Neural progenitor cell (in vitro differentiated cells): ENCODE measurements at regions not wholly inside any gene's neighbourhood (a gene's known extent, or its start where the extent isn't known, plus 50 kb on each side); places are given as distances from the start of the nearest gene placed in this dataset.

ENCODE experiments used
- DNase-seq: peaks from one replicate; pipeline ENCODE4 v3.0.0-alpha.2; 2016; ENCODE audit warnings: low spot score
- H2AFZ ChIP-seq: fragments of 200-600 bp; sonication (generic); replicated peaks from 2 replicates; pipeline ENCODE4 v1.6.1; 2016; ENCODE audit warnings: antibody characterized with exemption
- H3F3A ChIP-seq: fragments of 200-600 bp; sonication (generic); 2 replicates; pipeline ENCODE4 v1.6.1; 2016; ENCODE audit warnings: antibody characterized with exemption, low read depth
- H3K27ac ChIP-seq: fragments of 200-600 bp; sonication (generic); 2 replicates; pipeline ENCODE4 v1.5.1; 2016; ENCODE audit warnings: mild to moderate bottlenecking
- H3K27me3 ChIP-seq: fragments of 200-600 bp; sonication (generic); 2 replicates; pipeline ENCODE4 v1.6.1; 2016; ENCODE audit warnings: mild to moderate bottlenecking, moderate library complexity
- H3K36me3 ChIP-seq: fragments of 200-600 bp; sonication (generic); 2 replicates; pipeline ENCODE4 v1.5.1; 2016
- H3K4me1 ChIP-seq: fragments of 200-600 bp; sonication (generic); 2 replicates; pipeline ENCODE4 v1.6.1; 2016; ENCODE audit warnings: mixed run types
- H3K4me2 ChIP-seq: fragments of 200-600 bp; sonication (generic); 2 replicates; pipeline ENCODE4 v1.6.1; 2016
- H3K4me3 ChIP-seq: fragments of 200-600 bp; sonication (generic); 2 replicates; pipeline ENCODE4 v1.5.1; 2016
- H3K79me2 ChIP-seq: fragments of 200-600 bp; sonication (generic); 2 replicates; pipeline ENCODE4 v1.6.1; 2016; ENCODE audit warnings: low read depth
- H3K9ac ChIP-seq: fragments of 200-600 bp; sonication (generic); 2 replicates; pipeline ENCODE4 v1.6.1; 2016
- H3K9me3 ChIP-seq: fragments of 200-600 bp; sonication (generic); 2 replicates; pipeline ENCODE4 v1.5.1; 2016; ENCODE audit warnings: low read depth
- H4K20me1 ChIP-seq: fragments of 200-600 bp; sonication (generic); 2 replicates; pipeline ENCODE4 v1.6.1; 2016; ENCODE audit warnings: low read depth
- H3K27ac Mint-ChIP-seq: 3 replicates; pipeline ENCODE4 v1.8.0; 2021; ENCODE audit warnings: mixed read lengths
- H3K27me3 Mint-ChIP-seq: 2 replicates; pipeline ENCODE4 v1.8.0; 2022; ENCODE audit warnings: low read depth, mild to moderate bottlenecking, inconsistent platforms, moderate library complexity, mixed read lengths; ENCODE audit not compliant: insufficient read depth
- H3K36me3 Mint-ChIP-seq: 3 replicates; pipeline ENCODE4 v1.8.0; 2021; ENCODE audit warnings: mixed read lengths
- H3K4me1 Mint-ChIP-seq: 3 replicates; pipeline ENCODE4 v1.8.0; 2021; ENCODE audit warnings: mixed read lengths
- H3K4me3 Mint-ChIP-seq: 3 replicates; pipeline ENCODE4 v1.8.0; 2021; ENCODE audit warnings: mild to moderate bottlenecking, moderate library complexity, mixed read lengths
- H3K9me3 Mint-ChIP-seq: 3 replicates; pipeline ENCODE4 v1.8.0; 2020; ENCODE audit warnings: mixed read lengths
- EZH2 ChIP-seq: fragments of 200-600 bp; sonication (generic); IDR thresholded peaks from 2 replicates; pipeline ENCODE4 v1.6.1; 2017; ENCODE audit warnings: antibody characterized with exemption, mild to moderate bottlenecking, moderate library complexity
- EZH2phosphoT487 ChIP-seq: fragments of 200-600 bp; sonication (generic); IDR thresholded peaks from 2 replicates; pipeline ENCODE4 v1.6.1; 2017; ENCODE audit warnings: antibody characterized with exemption
- TF ChIP-seq, protein P1 (sequence below): fragments of 200-600 bp; sonication (generic); IDR thresholded peaks from 2 replicates; pipeline ENCODE4 v1.5.1; 2017; ENCODE audit warnings: antibody characterized with exemption, mild to moderate bottlenecking

- H3K36me3 Mint-ChIP-seq = no peaks in the 10 kb centered on the region
Observed at GRCh38 chr9:121561385-121562222, 62.0 kb upstream of the GGTA1 start.

GRCh38 chr9:121562301-121562700 is 62.7 kb upstream of the GGTA1 start:
- H3K27ac Mint-ChIP-seq = peak overlapping the region; percentile 11
- Histone ChIP-seq H4K20me1 (no peaks in the 10 kb centered on the region), H3K9ac (no peak overlapping the region), H3K9me3 (no peaks in the 10 kb centered on the region), H2AFZ (no peak overlapping the region), H3F3A (peaks cover 9% of the 10 kb centered on the region), H3K27me3 (no peaks in the 10 kb centered on the region), H3K36me3 (no peaks in the 10 kb centered on the region), H3K79me2 (no peaks in the 10 kb centered on the region), H3K4me2 (no peak overlapping the region), H3K27ac (no peak overlapping the region), H3K4me3 (no peak overlapping the region), H3K4me1 (peaks cover 24% of the 10 kb centered on the region)
- peaks cover 2% of the 10 kb centered on the region for H3K9me3 Mint-ChIP-seq
- H3K4me3 Mint-ChIP-seq = no peak overlapping the region
- H3K4me1 Mint-ChIP-seq = peaks cover 36% of the 10 kb centered on the region
- H3K36me3 Mint-ChIP-seq = no peaks in the 10 kb centered on the region
- H3K27me3 Mint-ChIP-seq = peaks cover 19% of the 10 kb centered on the region
- DNase-seq = no peak
- TF ChIP-seq, protein P1, sequence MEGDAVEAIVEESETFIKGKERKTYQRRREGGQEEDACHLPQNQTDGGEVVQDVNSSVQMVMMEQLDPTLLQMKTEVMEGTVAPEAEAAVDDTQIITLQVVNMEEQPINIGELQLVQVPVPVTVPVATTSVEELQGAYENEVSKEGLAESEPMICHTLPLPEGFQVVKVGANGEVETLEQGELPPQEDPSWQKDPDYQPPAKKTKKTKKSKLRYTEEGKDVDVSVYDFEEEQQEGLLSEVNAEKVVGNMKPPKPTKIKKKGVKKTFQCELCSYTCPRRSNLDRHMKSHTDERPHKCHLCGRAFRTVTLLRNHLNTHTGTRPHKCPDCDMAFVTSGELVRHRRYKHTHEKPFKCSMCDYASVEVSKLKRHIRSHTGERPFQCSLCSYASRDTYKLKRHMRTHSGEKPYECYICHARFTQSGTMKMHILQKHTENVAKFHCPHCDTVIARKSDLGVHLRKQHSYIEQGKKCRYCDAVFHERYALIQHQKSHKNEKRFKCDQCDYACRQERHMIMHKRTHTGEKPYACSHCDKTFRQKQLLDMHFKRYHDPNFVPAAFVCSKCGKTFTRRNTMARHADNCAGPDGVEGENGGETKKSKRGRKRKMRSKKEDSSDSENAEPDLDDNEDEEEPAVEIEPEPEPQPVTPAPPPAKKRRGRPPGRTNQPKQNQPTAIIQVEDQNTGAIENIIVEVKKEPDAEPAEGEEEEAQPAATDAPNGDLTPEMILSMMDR = no peak
- no peak for TF ChIP-seq EZH2
- TF ChIP-seq EZH2phosphoT487 = no peak

More at GRCh38 chr9:121561385-121562222, 62.0 kb upstream of the GGTA1 start:
- no peak overlapping the region for H3K27ac ChIP-seq
- Mint-ChIP-seq H3K27me3 (peaks cover 14% of the 10 kb centered on the region), H3K4me1 (peaks cover 33% of the 10 kb centered on the region), H3K9me3 (peaks cover 2% of the 10 kb centered on the region), H3K27ac (no peak overlapping the region), H3K4me3 (no peak overlapping the region)
- no peaks in the 10 kb centered on the region for H3K36me3 ChIP-seq
- no peak overlapping the region for H3K4me2 ChIP-seq
- H3K9ac ChIP-seq = no peak overlapping the region
- H3F3A ChIP-seq = peaks cover 9% of the 10 kb centered on the region
- no peak for TF ChIP-seq EZH2phosphoT487
- TF ChIP-seq, protein P1 = peak; percentile 21
- DNase-seq = no peak
- H3K27me3 ChIP-seq = no peaks in the 10 kb centered on the region
- H4K20me1 ChIP-seq = no peaks in the 10 kb centered on the region
- peaks cover 20% of the 10 kb centered on the region for H3K4me1 ChIP-seq
- no peak overlapping the region for H2AFZ ChIP-seq
- H3K9me3 ChIP-seq = no peaks in the 10 kb centered on the region
- no peak overlapping the region for H3K4me3 ChIP-seq
- no peaks in the 10 kb centered on the region for H3K79me2 ChIP-seq

GRCh38 chr9:121563425-121563824 is 63.8 kb upstream of the GGTA1 start:
- no peaks in the 10 kb centered on the region for H3K36me3 ChIP-seq
- H3K27ac ChIP-seq = no peak overlapping the region
- H4K20me1 ChIP-seq = no peaks in the 10 kb centered on the region
- H3K4me2 ChIP-seq = no peak overlapping the region
- peaks cover 23% of the 10 kb centered on the region for H3K4me1 ChIP-seq
- H3K4me3 ChIP-seq = no peak overlapping the region
- no peaks in the 10 kb centered on the region for H3K9me3 ChIP-seq
- DNase-seq = no peak
- peaks cover 2% of the 10 kb centered on the region for H3K9me3 Mint-ChIP-seq
- peaks cover 23% of the 10 kb centered on the region for H3K27me3 Mint-ChIP-seq
- H3K79me2 ChIP-seq = no peaks in the 10 kb centered on the region
- H3K36me3 Mint-ChIP-seq = no peaks in the 10 kb centered on the region
- no peak overlapping the region for H3K9ac ChIP-seq
- peak overlapping the region; percentile 41 for H3K4me3 Mint-ChIP-seq
- TF ChIP-seq, protein P1 = no peak
- H3K27ac Mint-ChIP-seq = peak overlapping the region; percentile 25
- peaks cover 38% of the 10 kb centered on the region for H3K4me1 Mint-ChIP-seq
- no peaks in the 10 kb centered on the region for H3F3A ChIP-seq
- H3K27me3 ChIP-seq = no peaks in the 10 kb centered on the region
- H2AFZ ChIP-seq = no peak overlapping the region
